ENCODE measurements at regions not wholly inside any gene's neighbourhood (a gene's known extent, or its start where the extent isn't known, plus 50 kb on each side); places are given as distances from the start of the nearest gene placed in this dataset.

DNA sequence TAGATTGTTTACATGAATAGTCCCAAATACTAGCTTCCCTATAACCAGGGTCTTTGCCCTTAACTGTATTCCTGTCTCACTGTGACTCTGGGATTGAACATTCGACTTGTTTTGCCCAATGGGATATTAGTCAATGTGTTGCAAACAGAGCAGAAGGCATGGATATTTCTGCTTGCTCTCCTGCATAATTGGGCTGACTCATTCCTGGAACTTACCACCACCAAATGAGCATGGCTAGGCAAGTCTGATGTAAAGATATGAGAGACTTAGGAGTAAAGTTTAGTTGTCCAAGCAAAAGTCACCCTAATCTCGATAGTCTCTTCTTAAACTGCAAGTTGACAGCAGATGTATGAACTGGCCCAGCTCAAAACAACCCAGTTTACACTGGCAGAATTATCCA, 273.5 kb upstream of the CCNG1 start:
- intact Hi-C loops (cut with micrococcal nuclease), result no loop called here
- BruUV-seq (replicated peaks), result no TSS peak
- Histone ChIP-seq H2AFZ (ENCODE audit: low read depth, low read length) (no peak overlapping the region), H3K36me3 (ENCODE audit: control insufficient read depth in 2 of 2, extremely low read depth in 1 of 2, insufficient read depth in 2 of 2, low read length in 2 of 2) (no peaks in the 10 kb centered on the region), H3K27me3 (ENCODE audit: control insufficient read depth in 2 of 2, insufficient read depth in 2 of 2, low read length in 2 of 2) (no peaks in the 10 kb centered on the region), H3K9ac (replicated peaks; ENCODE audit: extremely low read depth, insufficient read depth, low read length) (no peak overlapping the region), H3K4me1 (ENCODE audit: control insufficient read depth, extremely low read depth, insufficient read depth, low read length) (no peaks in the 10 kb centered on the region), H3K4me3 (replicated peaks in 1 of 3; ENCODE audit: insufficient read depth in 1 of 3, low read depth in 1 of 3, low read length in 3 of 3) (no peak overlapping the region), H3K79me2 (ENCODE audit: control insufficient read depth, insufficient read depth, low read length) (no peaks in the 10 kb centered on the region), H4K20me1 (replicated peaks; ENCODE audit: control insufficient read depth, extremely low read depth, insufficient read depth, low read length) (no peaks in the 10 kb centered on the region), H3K4me2 (ENCODE audit: insufficient read depth, low read length) (no peak overlapping the region), H3K27ac (ENCODE audit: insufficient read depth, low read depth, low read length) (no peak overlapping the region), H3K9me1 (replicated peaks; ENCODE audit: control insufficient read depth, extremely low read depth, insufficient read depth, low read length) (no peaks in the 10 kb centered on the region), H3K9me3 (replicated peaks; ENCODE audit: control insufficient read depth, insufficient read depth, low read length) (no peaks in the 10 kb centered on the region)
- ChIA-PET POLR2A (no interaction called here), CTCF (no interaction called here)
- FAIRE-seq (no peak), DNase-seq (ENCODE audit: low read depth, low spot score) (no peak)
- TF ChIP-seq, protein P1, sequence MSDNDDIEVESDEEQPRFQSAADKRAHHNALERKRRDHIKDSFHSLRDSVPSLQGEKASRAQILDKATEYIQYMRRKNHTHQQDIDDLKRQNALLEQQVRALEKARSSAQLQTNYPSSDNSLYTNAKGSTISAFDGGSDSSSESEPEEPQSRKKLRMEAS (IDR thresholded peaks at IDR 0.05; ENCODE audit: insufficient read depth, insufficient read length), result no peak
- TF ChIP-seq POLR2AphosphoS5 (IDR thresholded peaks at IDR 0.05; ENCODE audit: insufficient read depth, low read depth, low read length) (no peak), EZH2 (IDR thresholded peaks at IDR 0.05; ENCODE audit: borderline replicate concordance, low read depth, low read length, severe bottlenecking) (no peak), JUN (IDR thresholded peaks at IDR 0.05; ENCODE audit: borderline replicate concordance, insufficient read depth, insufficient read length, low read depth) (no peak), MYC (IDR thresholded peaks at IDR 0.05; ENCODE audit: low read depth, low read length) (no peak), FOS (IDR thresholded peaks at IDR 0.05; ENCODE audit: borderline replicate concordance, insufficient read depth, low read length) (no peak), CTCF (IDR thresholded peaks at IDR 0.05; ENCODE audit: extremely low read depth in 1 of 2, insufficient read depth in 1 of 2, low read depth in 1 of 2, low read length in 2 of 2) (no peak), POLR2A (IDR thresholded peaks at IDR 0.05; ENCODE audit: low read depth, low read length) (no peak), GATA2 (IDR thresholded peaks at IDR 0.05; ENCODE audit: insufficient read depth, insufficient read length, low read depth, low read length) (no peak)
- dilution Hi-C loops (cut with MboI; ENCODE audit: extremely low pct_ligation_motif_present, low sequenced_read_pairs), result no loop called here

Measured in endothelial cell of umbilical vein (primary cell).